GM18508 (cell line): ENCODE measurements at regions not wholly inside any gene's neighbourhood (a gene's known extent, or its start where the extent isn't known, plus 50 kb on each side); places are given as distances from the start of the nearest gene placed in this dataset.

Source experiments
- ATAC-seq: cut with Tn5 transposase; IDR thresholded peaks from one replicate; pipeline ENCODE4 v1.9.1; 2021; ENCODE audit warnings: moderate number of reproducible peaks; ENCODE audit not compliant: insufficient read depth, unreplicated experiment

DNA sequence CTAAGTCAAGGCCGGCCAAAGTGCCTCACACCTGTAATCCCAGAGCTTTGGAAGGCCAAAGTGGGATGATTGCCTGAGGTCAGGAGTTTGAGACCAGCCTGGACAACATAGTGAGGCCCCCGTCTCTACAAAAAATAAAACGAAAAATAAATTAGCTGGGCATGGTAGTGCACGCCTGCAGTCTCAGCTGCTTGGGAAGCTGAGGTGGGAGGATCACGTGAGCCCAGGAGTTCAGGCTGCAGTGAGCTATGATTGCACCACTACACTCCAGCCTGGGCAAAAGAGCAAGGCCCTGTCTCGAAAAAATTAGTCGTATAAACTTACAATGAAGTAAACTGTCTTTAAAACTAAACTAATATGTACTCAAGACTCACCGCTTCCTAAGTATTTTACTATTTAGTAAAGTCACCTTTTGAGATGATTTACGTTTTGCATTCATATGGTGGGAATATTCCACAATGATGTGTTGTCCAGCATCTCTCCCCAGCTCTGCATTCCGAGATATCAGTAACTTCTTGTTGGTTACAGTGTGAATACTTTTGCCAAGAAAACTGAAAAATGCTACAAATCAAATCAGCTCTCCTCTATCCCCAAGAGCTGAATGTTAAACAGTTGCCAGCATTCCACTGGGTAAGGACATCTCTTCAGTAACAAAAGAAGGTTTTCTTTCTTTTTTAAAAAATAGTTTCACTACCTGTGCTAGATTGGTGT lies 84.9 kb upstream of the C21orf91 start:
- ATAC-seq: no peak

DNA sequence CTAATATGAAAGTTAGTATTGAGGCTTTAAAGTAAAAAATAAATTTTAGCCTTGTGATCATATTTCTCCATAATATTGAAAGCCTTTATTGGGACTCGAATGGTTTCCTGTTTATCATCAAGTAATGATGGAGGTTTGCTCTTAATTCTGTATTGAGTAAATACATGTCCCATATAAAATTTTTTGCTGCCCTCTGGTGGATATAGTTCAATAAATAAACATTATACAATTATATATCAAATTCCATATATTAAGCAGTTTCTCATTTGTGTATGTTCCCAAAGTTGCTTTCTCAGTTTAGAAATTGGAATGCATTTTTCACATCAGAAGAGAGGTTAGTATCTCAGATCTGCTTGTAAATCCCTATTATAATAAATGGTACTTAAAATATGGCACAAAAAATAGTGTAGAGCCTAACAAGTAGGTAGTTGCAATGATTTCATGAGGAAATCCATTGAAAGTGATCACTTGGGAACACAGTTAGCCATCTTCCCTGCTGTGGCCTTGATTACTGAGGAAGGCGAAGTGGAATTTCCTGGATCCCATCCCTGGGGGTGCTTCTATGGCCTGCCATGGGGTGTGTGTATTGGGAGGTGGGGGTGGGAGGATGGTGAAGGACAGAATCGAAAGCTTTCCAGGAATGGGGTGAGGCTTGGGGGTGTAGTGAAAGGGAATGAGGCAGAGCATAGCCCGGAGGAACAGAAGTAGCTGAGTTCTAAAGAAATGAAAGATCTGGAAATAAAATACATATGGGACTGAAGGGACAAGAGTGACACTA lies 84.1 kb upstream of the C21orf91 start:
- ATAC-seq: no peak

DNA sequence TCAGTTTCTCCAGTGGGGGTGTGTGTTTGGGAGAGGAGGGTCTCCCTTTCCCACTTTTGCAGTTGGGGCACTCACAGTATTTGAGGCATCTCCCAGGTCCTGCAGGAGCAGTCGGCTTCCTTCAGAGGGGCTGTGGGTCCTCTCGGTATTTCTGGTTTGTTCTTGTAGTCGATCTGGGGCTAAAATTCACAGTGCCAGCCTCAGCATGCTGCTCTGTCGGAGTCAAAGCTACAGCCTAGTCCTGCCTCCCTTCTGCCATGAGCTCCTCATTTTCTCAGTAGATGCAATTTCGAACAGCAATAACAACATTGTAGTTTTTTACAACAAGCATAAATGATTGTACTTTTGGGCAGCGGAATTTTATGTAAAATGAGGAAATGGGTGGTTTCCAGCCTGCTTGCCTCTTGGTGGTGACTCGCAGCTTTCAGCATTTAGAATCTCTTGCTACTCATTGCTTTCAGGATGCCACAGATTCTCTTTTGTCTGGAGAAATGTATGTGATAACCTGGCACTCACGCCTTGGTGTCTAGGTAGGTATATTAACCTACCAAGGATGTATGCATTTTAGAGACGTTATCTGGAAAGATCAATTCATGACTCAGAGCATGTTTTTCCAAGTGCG lies 82.4 kb upstream of the C21orf91 start:
- no peak for ATAC-seq

DNA sequence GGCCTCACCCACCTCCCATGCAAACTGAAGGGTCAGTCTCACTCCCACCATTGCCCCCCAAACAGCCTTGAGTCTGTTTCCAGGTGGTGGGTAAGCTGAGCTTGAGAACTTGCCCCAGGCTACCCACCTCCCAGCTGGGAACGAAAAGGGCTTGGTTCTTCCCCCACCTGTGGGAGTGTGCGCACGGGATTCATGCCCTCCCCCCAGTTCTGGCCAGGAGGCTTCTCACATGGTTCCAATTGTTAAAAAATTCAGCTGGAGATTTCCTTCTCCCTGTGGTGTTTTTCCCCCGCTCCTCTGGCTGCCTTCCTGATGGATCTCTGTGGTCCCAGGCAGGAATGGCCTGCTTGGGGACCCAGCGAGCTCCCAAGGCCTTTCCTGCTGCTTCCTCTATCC lies 81.8 kb upstream of the C21orf91 start:
- ATAC-seq: no peak

DNA sequence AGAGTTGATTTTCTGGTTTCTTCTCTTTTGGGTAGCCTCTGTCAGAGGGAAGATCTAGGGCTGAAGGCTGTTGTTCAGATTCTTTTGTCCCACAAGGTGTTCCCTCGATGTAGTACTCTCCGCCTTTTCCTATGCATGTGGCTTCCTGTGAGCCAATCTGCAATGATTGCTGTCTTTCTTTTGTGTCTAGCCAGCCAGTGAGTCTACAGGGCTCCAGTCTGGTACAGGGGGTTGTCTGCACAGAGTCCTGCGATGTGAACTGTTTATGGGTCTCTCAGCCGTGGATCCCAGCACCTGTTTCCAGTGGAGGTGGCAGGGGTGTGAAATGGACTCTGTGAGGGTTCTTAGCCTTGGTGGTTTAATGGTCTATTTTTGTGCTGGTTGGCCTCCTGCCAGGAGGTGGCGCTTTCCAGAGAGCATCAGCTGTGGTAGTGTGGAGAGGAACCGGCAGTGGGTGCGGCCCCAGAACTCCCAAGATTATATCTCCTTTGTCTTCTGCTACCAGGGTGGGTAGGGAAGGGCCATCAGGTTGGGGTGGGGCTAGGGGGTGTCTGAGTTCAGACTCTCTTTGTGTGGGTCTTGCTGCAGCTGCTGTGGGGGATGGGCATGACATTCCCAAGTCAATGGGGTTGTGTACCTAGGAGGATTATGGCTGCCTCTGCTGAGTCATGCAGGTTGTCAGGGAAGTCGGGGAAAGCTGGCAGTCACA lies 81.3 kb upstream of the C21orf91 start:
- no peak for ATAC-seq

- ATAC-seq: no peak
These were observed 70.0 kb upstream of the C21orf91 start for GRCh38 chr21:17889171-17889570.

DNA sequence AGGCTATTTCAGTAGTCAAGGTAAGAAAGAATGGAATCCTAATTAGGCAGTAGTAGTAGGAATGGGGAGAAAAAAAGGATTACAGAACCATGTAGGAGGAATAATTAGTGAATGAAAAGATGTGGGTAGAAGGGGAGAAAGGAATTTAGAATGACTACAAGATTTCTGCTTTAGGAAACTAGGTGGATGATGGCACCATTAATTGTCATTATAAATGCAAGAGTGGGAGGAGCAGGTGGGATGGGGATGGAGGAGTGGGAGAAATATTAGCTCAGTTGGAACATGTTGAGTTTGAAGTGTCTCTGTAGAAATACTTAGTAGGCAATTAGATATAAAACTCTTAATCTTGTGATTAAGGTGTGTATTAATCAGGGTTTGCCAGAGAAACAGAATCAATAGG lies 50.0 kb upstream of the C21orf91 start:
- ATAC-seq: no peak
